ENCODE measurements at regions not wholly inside any gene's neighbourhood (a gene's known extent, or its start where the extent isn't known, plus 50 kb on each side); places are given as distances from the start of the nearest gene placed in this dataset.

DNA sequence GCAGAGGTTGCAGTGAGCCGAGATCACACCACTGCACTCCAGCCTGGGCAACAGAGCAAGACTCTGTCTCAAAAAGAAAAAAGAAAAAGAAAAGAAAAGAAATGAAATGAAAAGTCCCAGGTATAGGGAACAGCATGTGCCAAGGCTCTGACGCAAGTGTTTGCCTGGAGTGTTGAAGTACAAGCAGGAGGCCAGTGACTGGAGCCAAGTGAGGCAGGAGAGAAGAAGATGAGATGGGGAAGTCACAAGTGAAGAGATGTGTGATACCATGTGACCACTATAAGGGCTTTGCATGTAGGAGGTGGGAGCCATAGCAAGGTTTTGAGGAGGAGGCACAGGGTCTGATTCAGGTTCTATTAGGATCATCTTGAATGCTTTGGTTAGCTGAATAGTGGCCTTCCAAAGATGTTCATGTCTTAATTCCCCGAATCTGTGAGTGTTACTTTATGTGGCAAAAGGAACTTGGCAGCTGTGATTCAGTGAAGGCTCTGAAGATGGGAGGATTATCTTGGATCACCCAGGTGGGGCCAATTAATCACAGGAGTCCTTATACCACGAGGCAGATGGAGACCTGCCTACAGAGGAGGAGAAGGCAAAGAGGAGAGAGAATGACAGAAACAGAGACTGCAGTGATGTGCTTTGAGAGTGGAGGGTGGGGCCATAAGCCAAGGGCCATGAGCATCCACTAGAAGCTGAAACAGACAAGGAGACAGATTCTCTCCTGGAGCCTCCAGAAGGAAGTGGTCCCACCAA is 91.1 kb upstream of the PTPN1 start:
- intact Hi-C loops (cut with DNase I) = no loop called here
- peaks cover 0 to 46% (median 21%) of the 10 kb centered on the region in 4 donors for H3K4me1 ChIP-seq

DNA sequence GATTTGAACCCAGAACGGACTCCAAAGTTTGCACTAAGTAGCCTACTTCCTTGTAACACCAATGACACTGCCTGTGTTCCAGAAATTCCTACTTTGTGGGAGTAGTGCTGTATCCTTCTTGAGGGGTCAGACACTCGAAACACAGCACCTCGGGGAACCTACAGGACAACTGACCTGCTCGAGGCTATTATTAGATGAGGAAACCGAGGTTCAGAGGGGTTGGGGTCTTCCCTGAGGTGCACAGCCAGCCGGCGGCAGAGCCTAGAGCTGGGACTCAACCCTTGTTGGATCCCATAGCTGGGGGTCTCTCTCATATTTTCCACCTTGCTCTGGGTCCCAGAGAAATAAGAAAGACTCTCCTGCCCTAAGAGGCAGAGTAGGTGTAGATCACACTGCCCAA is 89.8 kb upstream of the PTPN1 start:
- no CpG with 5 or more reads among the region's 7 CpGs for WGBS (ENCODE audit: insufficient coverage, low coverage, low lambda C conversion rate, missing lambda C conversion rate)
- Histone ChIP-seq H3K9me3 (no peaks in the 10 kb centered on the region), H3K27me3 (no peaks in the 10 kb centered on the region), H3K4me1 (peaks cover 0 to 33% (median 15%) of the 10 kb centered on the region in 4 donors), H3K36me3 (no peaks in the 10 kb centered on the region), H3K4me3 (no peak overlapping the region), H3K27ac (no peak overlapping the region)
- no peak for ATAC-seq
- TF ChIP-seq POLR2A (IDR thresholded peaks at IDR 0.05) = no peak
- TF ChIP-seq, protein P1, sequence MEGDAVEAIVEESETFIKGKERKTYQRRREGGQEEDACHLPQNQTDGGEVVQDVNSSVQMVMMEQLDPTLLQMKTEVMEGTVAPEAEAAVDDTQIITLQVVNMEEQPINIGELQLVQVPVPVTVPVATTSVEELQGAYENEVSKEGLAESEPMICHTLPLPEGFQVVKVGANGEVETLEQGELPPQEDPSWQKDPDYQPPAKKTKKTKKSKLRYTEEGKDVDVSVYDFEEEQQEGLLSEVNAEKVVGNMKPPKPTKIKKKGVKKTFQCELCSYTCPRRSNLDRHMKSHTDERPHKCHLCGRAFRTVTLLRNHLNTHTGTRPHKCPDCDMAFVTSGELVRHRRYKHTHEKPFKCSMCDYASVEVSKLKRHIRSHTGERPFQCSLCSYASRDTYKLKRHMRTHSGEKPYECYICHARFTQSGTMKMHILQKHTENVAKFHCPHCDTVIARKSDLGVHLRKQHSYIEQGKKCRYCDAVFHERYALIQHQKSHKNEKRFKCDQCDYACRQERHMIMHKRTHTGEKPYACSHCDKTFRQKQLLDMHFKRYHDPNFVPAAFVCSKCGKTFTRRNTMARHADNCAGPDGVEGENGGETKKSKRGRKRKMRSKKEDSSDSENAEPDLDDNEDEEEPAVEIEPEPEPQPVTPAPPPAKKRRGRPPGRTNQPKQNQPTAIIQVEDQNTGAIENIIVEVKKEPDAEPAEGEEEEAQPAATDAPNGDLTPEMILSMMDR (IDR thresholded peaks at IDR 0.05) = no peak
- intact Hi-C loops (cut with DNase I) = no loop called here
- no peak for DNase-seq

More for the DNA sequence above, 91.1 kb upstream of the PTPN1 start:
- Histone ChIP-seq H3K4me3 (no peak overlapping the region), H3K27me3 (no peaks in the 10 kb centered on the region), H3K27ac (peak overlapping the region in 2 of 3 donors; percentile 46 to 47), H3K36me3 (no peaks in the 10 kb centered on the region), H3K9me3 (no peaks in the 10 kb centered on the region)
- no peak for TF ChIP-seq POLR2A (IDR thresholded peaks at IDR 0.05)
- WGBS (ENCODE audit: insufficient coverage, low coverage, low lambda C conversion rate, missing lambda C conversion rate) = 49% methylated on average over 2 of the region's 4 CpGs
- ATAC-seq (peak in 2 of 4 donors; percentile 5 to 25), DNase-seq (peak; percentile 56 to 77 (median 76))

DNA sequence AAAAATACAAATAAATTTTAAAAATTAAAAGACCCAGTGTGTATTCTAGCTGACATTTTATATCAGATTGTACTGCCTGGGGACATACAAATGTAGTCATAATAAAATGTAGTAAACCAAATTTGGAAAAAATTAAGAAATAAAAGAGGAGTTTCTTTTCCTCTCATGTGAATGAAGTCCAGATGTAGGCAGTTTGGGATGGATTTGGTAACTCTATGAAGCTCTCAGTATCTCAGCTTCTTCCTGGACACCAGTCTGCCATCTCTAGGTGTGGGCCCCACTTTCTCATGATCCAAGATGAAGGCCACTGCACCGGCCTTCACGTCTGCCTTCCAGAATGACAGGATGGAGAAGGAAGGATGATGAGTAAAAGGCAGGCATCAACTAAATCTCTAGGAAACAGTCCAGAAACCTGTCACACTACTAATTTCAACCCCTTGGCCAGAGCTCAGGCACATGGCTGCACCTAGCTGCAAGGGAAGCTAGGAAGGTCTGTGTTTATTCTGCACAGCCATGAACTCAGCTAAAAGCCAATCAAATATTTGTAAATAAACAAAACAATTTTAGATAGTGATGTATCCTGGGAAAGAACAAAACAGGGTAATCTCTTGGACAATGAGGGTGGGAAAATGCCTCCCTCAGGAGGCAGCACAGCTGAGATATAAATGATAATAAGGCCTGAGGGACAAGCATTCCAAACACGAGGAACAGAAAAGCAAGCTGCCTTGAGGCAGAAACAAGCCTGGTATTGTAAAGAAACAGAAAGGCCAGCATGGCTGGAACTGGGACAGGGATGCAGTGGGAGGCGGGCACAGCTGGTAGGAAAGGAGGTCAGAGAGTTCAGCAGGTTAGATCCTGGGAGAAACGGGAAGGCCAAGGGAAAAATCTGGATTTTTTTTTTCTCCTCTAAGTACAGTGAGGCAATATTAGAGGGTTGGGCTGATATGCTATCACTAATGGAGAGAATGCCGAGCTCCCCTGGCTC is 88.5 kb upstream of the PTPN1 start:
- intact Hi-C loops (cut with DNase I) = no loop called here
- H3K4me1 ChIP-seq = peaks cover 0 to 24% (median 10%) of the 10 kb centered on the region in 4 donors
- no peaks in the 10 kb centered on the region for H3K27me3 ChIP-seq
- 76% methylated on average over 6 of the region's 6 CpGs for WGBS (ENCODE audit: insufficient coverage, low coverage, low lambda C conversion rate, missing lambda C conversion rate)
- no peak overlapping the region for H3K4me3 ChIP-seq
- no peak for TF ChIP-seq POLR2A (IDR thresholded peaks at IDR 0.05)
- TF ChIP-seq, protein P1 (IDR thresholded peaks at IDR 0.05) = no peak
- no peak for DNase-seq
- H3K27ac ChIP-seq = peak overlapping the region; percentile 45 to 74 (median 53)
- H3K36me3 ChIP-seq = no peaks in the 10 kb centered on the region
- ATAC-seq = peak in 2 of 4 donors; percentile 3 to 20
- H3K9me3 ChIP-seq = no peaks in the 10 kb centered on the region

DNA sequence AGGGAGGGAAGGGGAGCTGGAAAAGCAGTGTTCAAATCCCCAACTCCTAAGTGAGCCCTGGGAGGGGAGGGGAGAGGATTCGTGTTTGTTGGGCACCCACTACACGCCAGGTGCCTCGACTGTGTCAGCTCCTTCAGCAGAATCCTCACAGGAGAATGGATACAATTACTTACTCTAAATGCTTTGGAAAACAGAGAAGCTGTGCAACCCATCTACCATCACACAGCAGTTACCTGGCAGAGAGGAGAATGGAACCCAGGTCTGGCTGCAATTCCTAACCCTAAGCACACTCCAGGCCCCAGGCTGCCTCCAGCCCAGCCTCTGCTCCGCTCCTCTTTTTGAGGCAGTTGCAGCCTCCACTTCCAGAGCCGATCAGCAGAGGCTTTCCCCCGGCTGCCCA is 86.4 kb upstream of the PTPN1 start:
- Histone ChIP-seq H3K27ac (peak overlapping the region; percentile 36 to 74 (median 49)), H3K27me3 (no peaks in the 10 kb centered on the region), H3K9me3 (no peaks in the 10 kb centered on the region), H3K4me1 (peaks cover 0 to 26% (median 11%) of the 10 kb centered on the region in 4 donors), H3K36me3 (no peaks in the 10 kb centered on the region), H3K4me3 (no peak overlapping the region)
- intact Hi-C loops (cut with DNase I) = no loop called here
- ATAC-seq = no peak
- 87% methylated on average over 6 of the region's 6 CpGs for WGBS (ENCODE audit: insufficient coverage, low coverage, low lambda C conversion rate, missing lambda C conversion rate)
- TF ChIP-seq POLR2A (IDR thresholded peaks at IDR 0.05) = no peak
- TF ChIP-seq, protein P1 (IDR thresholded peaks at IDR 0.05) = no peak
- DNase-seq = no peak

All from right lobe of liver (tissue), 6 donors.